ENCODE measurements at regions not wholly inside any gene's neighbourhood (a gene's known extent, or its start where the extent isn't known, plus 50 kb on each side); places are given as distances from the start of the nearest gene placed in this dataset.

GRCh38 chr2:129885735-129886134 is 93.7 kb upstream of the RAB6C start:
- no peak for DNase-seq (ENCODE audit: low read depth)

GRCh38 chr2:129887688-129888266 is 91.7 kb upstream of the RAB6C start:
- no peak for DNase-seq (ENCODE audit: low read depth)

GRCh38 chr2:129888461-129888860 is 91.0 kb upstream of the RAB6C start:
- no peak for DNase-seq (ENCODE audit: low read depth)

- DNase-seq (ENCODE audit: low read depth): no peak
These were observed 90.6 kb upstream of the RAB6C start for GRCh38 chr2:129888896-129889295.

GRCh38 chr2:129891341-129892320 is 87.8 kb upstream of the RAB6C start:
- DNase-seq (ENCODE audit: low read depth): no peak

- DNase-seq (ENCODE audit: low read depth): no peak
These were observed 87.1 kb upstream of the RAB6C start for GRCh38 chr2:129892360-129892759.

GRCh38 chr2:129892773-129893172 is 86.7 kb upstream of the RAB6C start:
- no peak for DNase-seq (ENCODE audit: low read depth)

- DNase-seq (ENCODE audit: low read depth): no peak
These were observed 86.2 kb upstream of the RAB6C start for GRCh38 chr2:129893244-129893643.

- no peak for DNase-seq (ENCODE audit: low read depth)
These were observed 84.8 kb upstream of the RAB6C start for GRCh38 chr2:129894616-129895015.

GRCh38 chr2:129895061-129895460 is 84.4 kb upstream of the RAB6C start:
- no peak for DNase-seq (ENCODE audit: low read depth)

GRCh38 chr2:129895526-129896082 is 83.9 kb upstream of the RAB6C start:
- no peak for DNase-seq (ENCODE audit: low read depth)

GRCh38 chr2:129896226-129897100 is 83.0 kb upstream of the RAB6C start:
- DNase-seq (ENCODE audit: low read depth): no peak

GRCh38 chr2:129901754-129902415 is 77.6 kb upstream of the RAB6C start:
- DNase-seq (ENCODE audit: low read depth): no peak

GRCh38 chr2:129902731-129903585 is 76.5 kb upstream of the RAB6C start:
- no peak for DNase-seq (ENCODE audit: low read depth)

- DNase-seq (ENCODE audit: low read depth): peak; percentile 5
These were observed 75.7 kb upstream of the RAB6C start for GRCh38 chr2:129903586-129904425.

- no peak for DNase-seq (ENCODE audit: low read depth)
These were observed 74.7 kb upstream of the RAB6C start for GRCh38 chr2:129904532-129905446.

- DNase-seq (ENCODE audit: low read depth): no peak
These were observed 73.8 kb upstream of the RAB6C start for GRCh38 chr2:129905664-129906081.

- DNase-seq (ENCODE audit: low read depth): no peak
These were observed 73.2 kb upstream of the RAB6C start for GRCh38 chr2:129906139-129906860.

Measured in RPMI7951 (cell line).